HFFc6 (cell line): ENCODE measurements at regions not wholly inside any gene's neighbourhood (a gene's known extent, or its start where the extent isn't known, plus 50 kb on each side); places are given as distances from the start of the nearest gene placed in this dataset.

Source experiments
- DNase-seq: peaks from one replicate; pipeline ENCODE4 v3.0.0-alpha.2; 2018
- H3K27ac Mint-ChIP-seq: 2 replicates; pipeline ENCODE4 v1.8.0; 2020; ENCODE audit warnings: mild to moderate bottlenecking, mixed read lengths
- H3K27me3 Mint-ChIP-seq: 2 replicates; pipeline ENCODE4 v1.8.0; 2021; ENCODE audit warnings: mild to moderate bottlenecking, moderate library complexity, mixed read lengths; ENCODE audit not compliant: insufficient read depth
- H3K36me3 Mint-ChIP-seq: 2 replicates; pipeline ENCODE4 v1.8.0; 2021; ENCODE audit warnings: low read depth, mixed read lengths
- H3K4me1 Mint-ChIP-seq: 2 replicates; pipeline ENCODE4 v1.8.0; 2020; ENCODE audit warnings: low read depth, mixed read lengths
- H3K4me3 Mint-ChIP-seq: 2 replicates; pipeline ENCODE4 v1.8.0; 2020; ENCODE audit warnings: mild to moderate bottlenecking, moderate library complexity, mixed read lengths
- H3K9me3 Mint-ChIP-seq: 2 replicates; pipeline ENCODE4 v1.8.0; 2020; ENCODE audit warnings: mild to moderate bottlenecking, mixed read lengths
- TF ChIP-seq, protein P1 (sequence below): fragments of 200-600 bp; sonication (generic); IDR thresholded peaks from 2 replicates; pipeline ENCODE4 v1.5.0; 2021; ENCODE audit warnings: antibody characterized with exemption, mild to moderate bottlenecking

DNA sequence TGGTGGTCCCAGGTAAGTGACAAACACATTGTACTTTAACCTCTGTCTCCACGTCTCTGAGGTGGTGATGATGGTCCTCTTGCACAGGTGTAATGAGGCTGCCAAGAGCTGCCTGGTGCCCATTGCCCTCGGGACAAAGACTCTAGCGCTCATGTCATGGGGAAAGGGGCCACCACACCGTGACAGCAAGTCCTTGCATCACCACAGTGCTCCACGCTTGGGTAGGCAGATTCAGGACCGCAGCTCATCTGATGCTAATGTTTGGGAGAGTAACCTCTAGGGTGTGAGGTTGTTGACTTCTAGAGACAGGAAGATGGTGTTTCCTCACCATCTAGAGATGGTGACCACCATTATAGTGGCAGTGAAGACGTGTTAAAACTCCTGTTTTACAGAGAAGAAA lies 395.6 kb downstream of the ADRA2A start:
- H3K4me3 Mint-ChIP-seq = no peak overlapping the region
- no peaks in the 10 kb centered on the region for H3K27me3 Mint-ChIP-seq
- H3K9me3 Mint-ChIP-seq = peaks cover 45% of the 10 kb centered on the region
- no peaks in the 10 kb centered on the region for H3K4me1 Mint-ChIP-seq
- no peak overlapping the region for H3K27ac Mint-ChIP-seq
- no peaks in the 10 kb centered on the region for H3K36me3 Mint-ChIP-seq
- no peak for DNase-seq
- TF ChIP-seq, protein P1, sequence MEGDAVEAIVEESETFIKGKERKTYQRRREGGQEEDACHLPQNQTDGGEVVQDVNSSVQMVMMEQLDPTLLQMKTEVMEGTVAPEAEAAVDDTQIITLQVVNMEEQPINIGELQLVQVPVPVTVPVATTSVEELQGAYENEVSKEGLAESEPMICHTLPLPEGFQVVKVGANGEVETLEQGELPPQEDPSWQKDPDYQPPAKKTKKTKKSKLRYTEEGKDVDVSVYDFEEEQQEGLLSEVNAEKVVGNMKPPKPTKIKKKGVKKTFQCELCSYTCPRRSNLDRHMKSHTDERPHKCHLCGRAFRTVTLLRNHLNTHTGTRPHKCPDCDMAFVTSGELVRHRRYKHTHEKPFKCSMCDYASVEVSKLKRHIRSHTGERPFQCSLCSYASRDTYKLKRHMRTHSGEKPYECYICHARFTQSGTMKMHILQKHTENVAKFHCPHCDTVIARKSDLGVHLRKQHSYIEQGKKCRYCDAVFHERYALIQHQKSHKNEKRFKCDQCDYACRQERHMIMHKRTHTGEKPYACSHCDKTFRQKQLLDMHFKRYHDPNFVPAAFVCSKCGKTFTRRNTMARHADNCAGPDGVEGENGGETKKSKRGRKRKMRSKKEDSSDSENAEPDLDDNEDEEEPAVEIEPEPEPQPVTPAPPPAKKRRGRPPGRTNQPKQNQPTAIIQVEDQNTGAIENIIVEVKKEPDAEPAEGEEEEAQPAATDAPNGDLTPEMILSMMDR = no peak

GRCh38 chr10:111473361-111473760 lies 396.5 kb downstream of the ADRA2A start:
- no peaks in the 10 kb centered on the region for H3K27me3 Mint-ChIP-seq
- no peak for DNase-seq
- peaks cover 50% of the 10 kb centered on the region for H3K9me3 Mint-ChIP-seq
- H3K4me1 Mint-ChIP-seq = no peaks in the 10 kb centered on the region
- no peak overlapping the region for H3K27ac Mint-ChIP-seq
- TF ChIP-seq, protein P1 = no peak
- H3K36me3 Mint-ChIP-seq = no peaks in the 10 kb centered on the region
- no peak overlapping the region for H3K4me3 Mint-ChIP-seq

DNA sequence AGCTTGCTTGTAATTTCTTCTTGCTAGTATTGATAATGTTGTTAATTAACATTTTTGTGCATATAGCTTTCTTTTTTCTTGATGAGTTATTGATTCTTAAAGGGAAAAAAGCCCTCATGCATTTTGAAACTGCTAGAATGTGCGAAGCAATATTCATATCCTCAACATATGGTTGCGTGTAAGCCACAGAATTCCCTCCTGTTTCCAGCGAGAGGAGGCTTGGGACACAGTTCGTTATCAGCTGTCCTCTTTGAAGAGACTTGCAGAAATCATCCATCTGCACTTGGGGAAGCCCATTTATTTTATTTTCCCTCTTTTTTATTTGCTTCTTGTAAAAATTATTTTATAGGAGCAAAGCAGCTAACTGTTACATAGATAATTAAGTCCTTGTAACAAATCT lies 398.0 kb downstream of the ADRA2A start:
- Mint-ChIP-seq H3K27me3 (no peaks in the 10 kb centered on the region), H3K9me3 (peaks cover 51% of the 10 kb centered on the region), H3K4me1 (no peaks in the 10 kb centered on the region), H3K4me3 (no peak overlapping the region), H3K36me3 (no peaks in the 10 kb centered on the region), H3K27ac (no peak overlapping the region)
- TF ChIP-seq, protein P1 = no peak
- DNase-seq = no peak

GRCh38 chr10:111475720-111476119 lies 398.9 kb downstream of the ADRA2A start:
- Mint-ChIP-seq H3K4me1 (no peaks in the 10 kb centered on the region), H3K9me3 (peaks cover 60% of the 10 kb centered on the region), H3K36me3 (no peaks in the 10 kb centered on the region), H3K4me3 (no peak overlapping the region), H3K27me3 (no peaks in the 10 kb centered on the region), H3K27ac (no peak overlapping the region)
- TF ChIP-seq, protein P1 = no peak
- no peak for DNase-seq

DNA sequence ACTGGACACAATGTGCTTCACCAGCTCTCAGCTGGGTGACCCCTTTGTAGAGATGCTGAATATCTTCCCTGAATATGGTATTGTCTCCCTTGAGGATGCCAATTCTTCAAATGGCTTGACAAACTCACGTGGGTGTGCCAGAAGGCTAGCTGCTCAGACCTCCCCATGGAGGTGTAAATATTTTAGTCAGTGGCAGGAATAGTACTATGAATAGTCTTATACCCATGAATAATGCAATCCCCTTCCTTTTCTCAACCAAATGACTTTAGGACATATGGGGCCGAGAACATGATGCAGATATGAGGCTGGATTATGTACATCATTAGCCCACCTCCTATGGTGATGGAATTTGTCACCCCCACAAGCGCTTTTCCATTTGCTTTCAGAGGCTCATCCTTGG lies 401.8 kb downstream of the ADRA2A start:
- no peak for DNase-seq
- Mint-ChIP-seq H3K27ac (no peak overlapping the region), H3K4me3 (no peak overlapping the region), H3K9me3 (peaks cover 48% of the 10 kb centered on the region), H3K36me3 (no peaks in the 10 kb centered on the region), H3K4me1 (no peaks in the 10 kb centered on the region), H3K27me3 (no peaks in the 10 kb centered on the region)
- TF ChIP-seq, protein P1 = no peak

DNA sequence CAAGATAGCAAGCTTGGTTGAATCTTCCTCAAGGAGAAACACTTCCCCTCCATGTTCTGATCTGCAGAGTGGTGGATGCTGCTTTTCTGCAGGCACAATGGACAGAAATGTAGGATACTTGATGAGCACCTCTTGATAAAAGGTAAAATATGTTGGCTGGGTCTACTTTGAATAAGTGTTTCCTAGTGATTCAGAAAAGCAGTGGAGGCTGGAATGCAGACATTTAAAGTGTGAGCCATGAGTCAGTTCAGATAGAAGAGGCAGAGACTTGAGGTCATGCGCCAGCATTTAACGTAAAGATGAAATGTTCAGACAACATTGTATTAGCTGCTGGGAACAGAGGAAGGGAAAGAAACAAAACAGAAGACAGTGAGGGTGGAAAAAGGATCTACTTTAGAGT lies 403.1 kb downstream of the ADRA2A start:
- no peaks in the 10 kb centered on the region for H3K4me1 Mint-ChIP-seq
- no peaks in the 10 kb centered on the region for H3K36me3 Mint-ChIP-seq
- TF ChIP-seq, protein P1 = no peak
- H3K27me3 Mint-ChIP-seq = no peaks in the 10 kb centered on the region
- no peak overlapping the region for H3K4me3 Mint-ChIP-seq
- peaks cover 44% of the 10 kb centered on the region for H3K9me3 Mint-ChIP-seq
- DNase-seq = no peak
- H3K27ac Mint-ChIP-seq = no peak overlapping the region
